HAP-1 (cell line): ENCODE measurements at regions not wholly inside any gene's neighbourhood (a gene's known extent, or its start where the extent isn't known, plus 50 kb on each side); places are given as distances from the start of the nearest gene placed in this dataset.
A peak's percentile ranks its signal among the peaks of the same experiment; 100 is the strongest.
"Not testable (repeated sequence)": the region's sequence is repeated elsewhere in the genome, so short reads cannot be mapped to it uniquely, and the experiment has no call there.

Experiments used
- DNase-seq, 2 experiments: peaks; one replicate each; pipeline ENCODE4 v3.0.0-alpha.2; 2016 to 2020; ENCODE audit warnings: low spot score in 2 of 2
- H3K27me3 ChIP-seq: fragments of 250-450 bp; sonication (Bioruptor Pico); 2 replicates; pipeline ENCODE4 v1.5.1; 2020; ENCODE audit warnings: low read depth, mild to moderate bottlenecking, moderate library complexity
- H3K36me3 ChIP-seq: fragments of 250-450 bp; sonication (Bioruptor Pico); replicated peaks from 2 replicates; pipeline ENCODE4 v1.5.1; 2020; ENCODE audit warnings: mild to moderate bottlenecking
- H3K4me1 ChIP-seq: fragments of 250-450 bp; sonication (Bioruptor Pico); 2 replicates; pipeline ENCODE4 v1.5.1; 2020; ENCODE audit warnings: mild to moderate bottlenecking
- H3K4me3 ChIP-seq: fragments of 250-450 bp; sonication (Bioruptor Pico); 2 replicates; pipeline ENCODE4 v1.5.1; 2020; ENCODE audit warnings: mild to moderate bottlenecking, moderate library complexity
- H3K9me3 ChIP-seq: fragments of 250-450 bp; sonication (Bioruptor Pico); 2 replicates; pipeline ENCODE4 v1.5.1; 2020; ENCODE audit warnings: mild to moderate bottlenecking, moderate library complexity
- in situ Hi-C: fragments of 300-500 bp; cut with MboI; formaldehyde crosslinking; loops from 3 replicates; pipeline ENCODE4 v1.14.3; 2020; ENCODE audit warnings: low sequenced_read_pairs, inconsistent platforms, mixed read lengths

DNA sequence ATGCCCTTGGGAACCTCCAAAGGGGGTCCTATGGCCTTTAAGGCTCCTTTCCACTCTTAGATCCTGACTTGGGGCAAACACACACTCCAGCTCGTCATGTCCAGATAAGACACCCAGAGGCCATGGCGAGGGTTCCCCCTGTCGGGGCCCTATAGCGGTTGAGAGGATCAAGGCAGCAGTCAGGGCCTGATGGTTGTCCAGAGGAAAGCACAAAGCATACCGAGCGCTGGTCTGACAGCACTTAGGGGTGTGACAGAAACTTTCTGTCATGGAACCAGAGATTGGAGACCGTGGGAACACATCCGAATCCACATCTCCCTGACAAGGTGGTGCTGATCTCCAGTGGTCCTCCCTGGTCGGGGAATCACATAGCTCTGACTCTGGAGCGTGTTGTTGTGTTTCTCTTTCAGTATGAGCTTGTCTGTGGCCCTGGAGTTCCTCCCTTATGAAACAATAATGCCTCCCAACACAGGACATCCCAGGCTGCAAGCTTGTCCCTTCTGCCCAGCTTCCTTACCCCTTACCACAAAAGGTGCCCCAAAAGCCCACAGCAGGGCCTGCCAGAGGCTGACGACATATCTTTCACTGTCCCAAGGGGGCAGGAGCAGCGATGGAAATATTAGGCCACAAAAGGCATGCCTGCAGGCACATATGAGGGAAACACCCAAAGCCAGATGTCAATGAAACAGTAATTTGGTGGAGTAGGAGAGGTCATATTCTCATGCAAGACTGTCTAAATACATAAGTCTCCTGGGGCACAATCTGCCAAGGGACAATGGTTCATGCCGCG lies 144.2 kb downstream of the ADRA2C start:
- H3K4me1 ChIP-seq, H3K27me3 ChIP-seq, H3K36me3 ChIP-seq, DNase-seq, H3K9me3 ChIP-seq, H3K4me3 ChIP-seq, in situ Hi-C loops: not testable (repeated sequence)

DNA sequence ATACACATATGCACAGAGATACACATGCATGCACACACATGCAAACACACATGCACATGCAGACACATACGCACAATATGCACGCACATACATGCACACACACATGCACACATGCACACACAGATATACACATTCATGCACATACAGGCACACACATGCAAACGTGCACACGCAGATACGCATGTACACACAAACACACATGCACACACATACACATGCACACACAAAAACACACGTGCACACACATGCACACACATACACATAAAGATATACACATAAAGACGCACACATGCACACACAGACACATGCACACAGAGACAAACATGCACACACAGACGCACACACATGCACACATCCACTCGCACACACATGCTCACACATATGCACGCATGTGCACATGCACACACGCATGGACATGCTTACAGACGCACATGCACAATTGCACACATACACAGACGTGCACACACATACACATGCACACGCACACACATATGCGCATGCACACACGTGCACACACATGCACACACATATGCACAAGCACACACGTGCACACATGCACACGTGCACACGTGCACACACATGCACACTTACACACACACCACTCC lies 145.2 kb downstream of the ADRA2C start:
- Histone ChIP-seq H3K27me3 (no peaks in the 10 kb centered on the region), H3K4me3 (no peak overlapping the region), H3K9me3 (no peaks in the 10 kb centered on the region), H3K4me1 (no peaks in the 10 kb centered on the region), H3K36me3 (no peaks in the 10 kb centered on the region)
- no peak for DNase-seq
- in situ Hi-C loops, result no loop called here

DNA sequence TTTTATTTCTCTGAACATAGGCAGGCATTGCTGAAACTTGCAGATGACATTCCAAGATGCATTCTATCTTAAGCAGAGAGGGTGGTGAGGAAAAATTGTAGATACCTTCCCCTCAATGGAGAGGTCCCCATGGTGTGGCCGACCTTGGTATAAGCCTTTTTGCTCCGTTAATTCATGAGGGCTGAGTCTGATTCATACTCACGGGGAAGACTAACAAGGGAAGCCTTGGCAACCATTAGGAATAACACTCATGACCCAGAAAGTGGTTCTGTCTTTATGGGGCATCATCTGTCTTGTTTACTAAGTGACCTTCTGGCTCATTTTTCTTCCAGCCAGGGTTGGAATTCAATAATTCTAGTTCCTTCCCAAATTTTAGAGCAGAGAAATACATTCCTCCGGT lies 148.3 kb downstream of the ADRA2C start:
- H3K4me3 ChIP-seq, H3K4me1 ChIP-seq, H3K27me3 ChIP-seq, H3K36me3 ChIP-seq, in situ Hi-C loops, DNase-seq, H3K9me3 ChIP-seq: not testable (repeated sequence)

DNA sequence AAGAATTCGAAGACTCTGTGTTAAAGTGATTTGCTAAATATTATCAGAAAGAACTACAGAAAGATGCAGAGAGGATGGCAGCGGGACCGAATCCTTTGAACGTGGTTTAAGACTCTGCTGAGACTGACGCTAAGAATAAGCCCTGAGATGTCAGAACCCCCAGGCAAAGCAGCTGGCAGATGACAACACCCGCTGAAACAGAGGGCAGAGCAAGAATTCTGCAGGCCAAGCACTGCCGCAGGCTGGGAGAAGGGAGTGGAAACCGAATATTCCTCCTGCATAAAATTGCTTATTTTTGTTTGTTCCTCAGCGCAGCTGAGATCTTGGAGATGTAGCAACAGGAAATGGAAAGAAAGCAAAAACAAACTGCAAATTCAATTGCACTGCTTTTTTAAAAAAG lies 153.3 kb downstream of the ADRA2C start:
- H3K27me3 ChIP-seq, H3K9me3 ChIP-seq, H3K4me1 ChIP-seq, DNase-seq, in situ Hi-C loops, H3K36me3 ChIP-seq, H3K4me3 ChIP-seq: not testable (repeated sequence)

DNA sequence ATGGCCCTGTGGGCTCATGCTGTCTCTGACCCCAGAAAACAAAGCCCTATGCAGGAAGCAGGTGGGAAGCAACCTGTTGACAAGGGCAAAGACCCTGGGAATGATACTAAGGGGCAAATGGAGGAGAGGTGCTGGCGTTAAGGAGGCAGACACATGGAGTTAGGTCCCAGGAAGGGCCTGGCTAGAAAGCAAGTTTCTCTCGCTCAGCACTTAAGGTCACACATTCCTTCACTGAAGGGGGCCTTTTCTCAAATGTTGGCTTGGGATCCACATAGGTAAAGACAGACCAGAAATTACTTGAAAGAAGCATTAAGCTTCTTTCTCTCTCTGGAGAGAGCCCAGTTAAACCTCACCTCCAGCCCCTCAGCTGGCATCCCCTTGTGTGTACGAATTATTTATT lies 155.7 kb downstream of the ADRA2C start:
- in situ Hi-C loops, DNase-seq, H3K4me1 ChIP-seq, H3K27me3 ChIP-seq, H3K36me3 ChIP-seq, H3K9me3 ChIP-seq, H3K4me3 ChIP-seq: not testable (repeated sequence)

DNA sequence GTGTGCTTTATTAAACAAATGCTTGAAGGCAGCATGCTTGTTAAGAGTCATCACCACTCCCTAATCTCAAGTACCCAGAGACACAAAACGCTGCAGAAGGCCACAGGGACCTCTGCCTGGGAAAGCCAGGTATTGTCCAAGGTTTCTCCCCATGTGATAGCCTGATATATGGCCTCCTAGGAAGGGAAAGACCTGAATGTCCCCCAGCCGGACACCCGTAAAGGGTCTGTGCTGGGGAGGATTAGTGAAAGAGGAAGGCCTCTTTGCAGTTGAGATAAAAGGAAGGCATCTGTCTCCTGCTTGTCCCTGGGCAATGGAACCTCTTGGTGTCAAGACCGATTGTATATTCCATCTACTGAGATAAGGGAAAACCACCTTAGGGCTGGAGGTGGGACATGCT lies 159.7 kb downstream of the ADRA2C start:
- H3K27me3 ChIP-seq, in situ Hi-C loops, H3K4me1 ChIP-seq, H3K36me3 ChIP-seq, H3K4me3 ChIP-seq, H3K9me3 ChIP-seq: not testable (repeated sequence)
- peak in 1 of 2 experiments; percentile 15 for DNase-seq

DNA sequence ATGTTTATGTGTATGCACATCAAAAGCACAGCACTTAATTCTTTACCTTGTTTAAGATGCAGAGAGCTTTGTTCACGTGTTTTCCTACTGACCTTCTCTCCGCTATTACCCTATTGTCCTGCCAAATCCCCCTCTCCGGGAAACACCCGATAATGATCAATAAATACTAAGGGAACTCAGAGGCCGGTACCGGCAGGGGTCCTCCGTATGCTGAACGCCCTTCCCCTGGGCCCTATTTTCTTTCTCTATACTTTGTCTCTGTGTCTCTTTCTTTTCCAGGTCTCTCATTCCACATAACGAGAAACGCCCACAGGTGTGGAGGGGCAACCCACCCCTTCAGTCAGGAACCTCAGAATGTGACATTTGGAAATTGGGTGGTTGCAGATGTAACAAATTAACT lies 160.1 kb downstream of the ADRA2C start:
- H3K27me3 ChIP-seq, in situ Hi-C loops, H3K9me3 ChIP-seq, H3K4me1 ChIP-seq, DNase-seq, H3K4me3 ChIP-seq, H3K36me3 ChIP-seq: not testable (repeated sequence)

DNA sequence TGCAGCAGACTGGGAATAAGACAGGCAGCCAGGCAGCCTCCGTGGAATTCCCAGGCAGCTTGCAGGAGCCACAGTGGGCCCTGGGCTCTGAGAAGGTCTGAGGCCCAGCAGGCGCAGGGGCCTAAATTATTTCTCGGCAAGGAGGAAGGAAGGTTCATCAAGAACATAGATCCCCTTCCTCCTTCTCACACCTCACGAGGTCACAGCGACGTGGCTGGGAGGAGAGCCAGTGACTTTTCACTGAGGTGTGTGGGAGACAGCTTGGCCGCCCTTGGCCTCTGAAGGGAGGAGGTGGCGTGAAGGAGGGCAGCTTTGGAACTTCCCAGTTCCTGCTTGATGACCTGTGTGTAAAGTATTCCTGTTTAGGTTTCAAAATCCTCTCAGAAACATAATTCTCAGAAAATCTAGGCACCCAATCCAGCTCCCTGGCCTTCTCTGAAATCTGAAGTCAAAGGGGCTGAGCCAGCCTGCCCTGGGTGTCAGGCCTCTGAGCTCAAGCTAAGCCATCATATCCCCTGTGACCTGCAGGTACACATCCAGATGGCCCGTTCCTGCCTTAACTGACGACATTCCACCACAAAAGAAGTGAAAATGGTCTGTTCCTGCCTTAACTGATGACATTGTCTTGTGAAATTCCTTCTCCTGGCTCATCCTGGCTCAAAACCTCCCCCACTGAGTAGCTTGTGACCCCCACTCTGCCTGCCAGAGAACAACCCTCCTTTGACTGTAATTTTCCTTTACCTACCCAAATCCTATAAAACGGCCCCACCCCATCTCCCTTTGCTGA lies 161.0 kb downstream of the ADRA2C start:
- H3K4me1 ChIP-seq, in situ Hi-C loops, H3K27me3 ChIP-seq, H3K9me3 ChIP-seq, H3K4me3 ChIP-seq, DNase-seq, H3K36me3 ChIP-seq: not testable (repeated sequence)

DNA sequence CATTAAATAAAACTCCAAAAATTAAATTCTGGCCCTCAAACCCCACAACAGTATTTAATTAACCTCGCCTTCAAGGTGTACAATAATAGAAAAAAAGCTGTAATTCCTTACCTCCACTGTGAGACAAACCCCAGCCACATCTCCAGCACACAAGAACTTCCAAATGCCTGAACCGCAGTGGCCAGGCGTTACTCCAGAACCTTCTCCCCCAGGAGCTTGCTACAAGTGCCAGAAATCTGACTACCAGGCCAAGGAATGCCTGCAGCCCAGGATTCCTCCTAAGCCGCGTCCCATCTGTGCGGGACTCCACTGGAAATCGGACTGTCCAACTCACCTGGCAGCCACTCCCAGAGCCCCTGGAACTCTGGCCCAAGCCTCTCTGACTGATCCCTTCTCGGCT lies 163.2 kb downstream of the ADRA2C start:
- H3K9me3 ChIP-seq, H3K36me3 ChIP-seq, H3K4me3 ChIP-seq, H3K4me1 ChIP-seq, DNase-seq, H3K27me3 ChIP-seq, in situ Hi-C loops: not testable (repeated sequence)

DNA sequence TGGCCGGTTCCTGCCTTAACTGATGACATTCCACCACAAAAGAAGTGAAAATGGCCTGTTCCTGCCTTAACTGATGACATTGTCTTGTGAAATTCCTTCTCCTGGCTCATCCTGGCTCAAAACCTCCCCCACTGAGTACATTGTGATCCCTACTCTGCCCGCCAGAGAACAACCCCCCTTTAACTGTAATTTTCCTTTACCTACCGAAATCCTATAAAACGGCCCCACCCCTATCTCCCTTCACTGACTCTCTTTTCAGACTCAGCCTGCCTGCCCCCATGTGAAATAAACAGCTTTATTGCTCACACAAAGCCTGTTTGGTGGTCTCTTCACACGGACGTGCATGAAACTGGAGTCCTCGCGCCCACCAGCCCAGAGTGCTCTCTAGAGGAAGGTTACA lies 166.5 kb downstream of the ADRA2C start:
- H3K4me1 ChIP-seq, H3K27me3 ChIP-seq, DNase-seq, H3K4me3 ChIP-seq, H3K36me3 ChIP-seq, H3K9me3 ChIP-seq, in situ Hi-C loops: not testable (repeated sequence)

DNA sequence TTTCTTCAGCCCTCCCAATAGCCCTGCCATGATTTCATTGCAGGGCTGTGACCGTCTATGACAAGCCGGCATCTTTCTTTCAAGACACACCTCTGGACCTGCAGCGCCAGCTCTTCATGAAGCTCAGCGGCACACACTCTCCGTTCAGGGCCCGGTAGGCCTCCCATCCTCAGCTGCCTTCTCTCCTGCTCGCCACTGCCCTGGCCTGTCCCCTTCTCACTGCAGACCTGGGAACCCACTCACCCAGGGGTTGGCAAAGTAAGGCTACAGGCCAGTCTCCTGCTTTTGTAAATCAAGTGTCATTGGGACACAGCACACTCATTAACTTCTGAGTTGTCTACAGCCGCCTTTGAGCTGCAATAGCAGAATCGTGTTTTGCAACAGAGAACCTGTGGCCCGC lies 169.2 kb downstream of the ADRA2C start:
- H3K36me3 ChIP-seq, H3K4me1 ChIP-seq, DNase-seq, H3K27me3 ChIP-seq, H3K4me3 ChIP-seq, in situ Hi-C loops, H3K9me3 ChIP-seq: not testable (repeated sequence)

DNA sequence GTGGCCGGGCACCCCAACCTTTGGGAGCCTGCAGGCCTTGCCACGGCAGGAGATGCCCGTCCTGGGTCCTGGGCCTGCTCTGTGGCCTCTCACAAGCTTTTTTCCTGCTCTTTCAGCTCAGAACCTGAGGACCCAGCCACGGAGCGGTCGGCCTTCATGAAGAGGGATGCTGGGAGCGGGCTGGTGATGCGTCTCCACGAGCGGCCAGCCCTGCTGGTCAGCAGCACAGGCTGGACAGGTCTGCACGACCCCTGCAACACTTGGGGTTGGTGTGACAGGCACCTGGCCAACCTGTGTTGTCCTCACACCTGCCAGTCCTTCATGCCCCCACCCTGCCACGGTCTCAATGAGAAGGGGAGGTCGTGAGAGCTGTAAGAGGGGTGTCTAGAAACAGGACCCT lies 170.0 kb downstream of the ADRA2C start:
- H3K36me3 ChIP-seq, result no peaks in the 10 kb centered on the region
- no peak overlapping the region for H3K4me3 ChIP-seq
- H3K27me3 ChIP-seq, result no peaks in the 10 kb centered on the region
- in situ Hi-C loops, result no loop called here
- no peak for DNase-seq
- H3K9me3 ChIP-seq, result no peaks in the 10 kb centered on the region
- no peaks in the 10 kb centered on the region for H3K4me1 ChIP-seq

DNA sequence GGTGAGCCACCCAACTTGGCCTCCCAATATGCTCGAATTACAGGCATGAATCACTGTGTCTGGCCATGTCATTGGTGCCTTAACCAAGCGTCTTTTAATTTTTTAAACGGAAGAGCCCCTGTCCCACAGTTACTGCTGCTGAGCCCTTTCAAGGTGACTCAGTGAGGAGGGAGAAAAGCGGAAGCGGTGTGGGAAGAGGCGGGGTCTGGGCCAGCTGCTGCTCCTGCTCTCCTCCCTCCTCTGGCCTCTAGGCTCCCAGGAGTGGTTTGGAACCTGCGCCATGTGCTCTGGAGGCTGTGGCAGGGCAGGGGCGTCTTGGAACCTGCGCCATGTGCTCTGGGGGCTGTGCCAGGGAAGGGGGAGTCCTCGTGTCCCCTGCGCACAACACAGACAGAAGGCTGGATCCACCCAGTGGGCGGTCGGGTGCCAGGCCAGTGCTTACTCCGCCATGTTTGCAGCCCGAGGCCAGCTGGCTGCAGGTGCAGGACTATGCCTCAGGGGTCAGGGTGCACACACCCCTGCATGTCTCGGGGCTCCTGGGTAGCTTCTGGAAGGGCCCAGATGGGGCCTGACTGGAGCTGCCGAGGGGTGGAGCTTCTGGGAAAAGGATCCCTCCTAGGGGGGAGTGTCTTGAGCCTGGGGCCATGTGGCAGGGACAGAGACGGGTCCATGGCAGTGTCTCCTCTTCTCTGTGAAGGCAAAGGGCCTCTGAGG lies 171.8 kb downstream of the ADRA2C start:
- in situ Hi-C loops, DNase-seq, H3K36me3 ChIP-seq, H3K27me3 ChIP-seq, H3K4me1 ChIP-seq, H3K4me3 ChIP-seq, H3K9me3 ChIP-seq: not testable (repeated sequence)

DNA sequence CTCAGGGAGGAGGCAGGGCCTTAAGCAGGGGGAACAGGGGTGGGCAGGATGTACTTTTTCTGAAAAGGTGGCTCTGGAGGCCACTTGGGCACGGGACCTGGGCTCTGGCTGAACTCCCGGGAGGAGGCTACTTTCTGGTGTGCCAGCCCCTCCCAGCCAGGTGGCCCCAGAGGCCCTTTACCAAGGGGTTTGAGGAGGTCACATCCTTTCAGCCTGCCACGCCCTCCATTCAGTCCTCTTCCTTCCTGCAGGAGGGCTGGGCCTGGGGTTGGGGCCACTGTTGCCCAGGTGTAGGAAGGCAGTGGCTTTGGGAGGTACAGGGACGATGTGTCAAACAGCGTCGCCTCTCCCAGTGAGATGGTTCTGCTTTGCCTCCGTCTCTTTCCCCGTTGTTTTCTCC lies 172.5 kb downstream of the ADRA2C start:
- H3K9me3 ChIP-seq, DNase-seq, H3K27me3 ChIP-seq, in situ Hi-C loops, H3K4me3 ChIP-seq, H3K4me1 ChIP-seq, H3K36me3 ChIP-seq: not testable (repeated sequence)
